ENCODE measurements at regions not wholly inside any gene's neighbourhood (a gene's known extent, or its start where the extent isn't known, plus 50 kb on each side); places are given as distances from the start of the nearest gene placed in this dataset.

GRCh38 chr2:198638577-198638976, 819.2 kb downstream of the SATB2 start:
- no CpG with 5 or more reads among the region's 3 CpGs for WGBS (ENCODE audit: insufficient coverage)
- Histone ChIP-seq H3K27ac (ENCODE audit: insufficient read depth in 1 of 2, low read depth in 1 of 2, low read length in 2 of 2, poor library complexity in 1 of 2, severe bottlenecking in 2 of 2) (no peak overlapping the region), H3K36me3 (ENCODE audit: control insufficient read depth in 4 of 4, insufficient read depth in 4 of 4, low read length in 3 of 4) (no peaks in the 10 kb centered on the region), H3K9me3 (ENCODE audit: control extremely low read depth in 1 of 5, control insufficient read depth in 4 of 5, insufficient read depth in 2 of 5, low read depth in 1 of 5, low read length in 4 of 5) (no peaks in the 10 kb centered on the region), H3K27me3 (replicated peaks in 2 of 5; ENCODE audit: control insufficient read depth in 4 of 5, insufficient read depth in 5 of 5, low read length in 4 of 5) (no peaks in the 10 kb centered on the region), H3K4me1 (ENCODE audit: control extremely low read depth in 1 of 4, control insufficient read depth in 4 of 4, insufficient read depth in 4 of 4, low read length in 3 of 4) (no peaks in the 10 kb centered on the region), H3K4me3 (ENCODE audit: control insufficient read depth in 1 of 7, extremely low read depth in 1 of 7, insufficient read depth in 4 of 7, low read depth in 2 of 7, low read length in 6 of 7) (no peak overlapping the region)
- DNase-seq: no peak
- CTCF ChIA-PET: no interaction called here
- POLR2A ChIA-PET: no interaction called here

DNA sequence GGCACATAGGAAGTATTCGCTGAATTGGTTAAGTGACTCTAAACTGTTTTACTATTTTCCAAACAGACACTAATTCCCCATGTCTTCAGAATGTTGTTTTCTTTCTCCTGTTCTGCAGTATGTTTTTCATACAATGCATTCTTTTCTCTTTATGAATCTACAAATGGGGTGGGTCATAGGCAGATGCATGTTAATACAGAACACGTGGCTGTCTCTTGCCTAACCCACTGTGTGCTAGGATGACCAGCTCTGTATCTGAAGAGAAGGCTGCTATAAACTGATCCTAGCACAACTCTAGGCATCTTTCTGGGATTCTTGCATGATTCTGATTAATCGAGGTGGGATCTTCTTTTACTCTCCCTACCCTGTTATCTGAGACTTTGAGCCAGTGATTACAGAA, 826.0 kb downstream of the PLCL1 start:
- H3K4me1 ChIP-seq (ENCODE audit: control extremely low read depth in 1 of 4, control insufficient read depth in 4 of 4, insufficient read depth in 4 of 4, low read length in 3 of 4): no peaks in the 10 kb centered on the region
- no peak for DNase-seq
- H3K4me3 ChIP-seq (ENCODE audit: control insufficient read depth in 1 of 7, extremely low read depth in 1 of 7, insufficient read depth in 4 of 7, low read depth in 2 of 7, low read length in 6 of 7): no peak overlapping the region
- H3K27me3 ChIP-seq (replicated peaks in 2 of 5; ENCODE audit: control insufficient read depth in 4 of 5, insufficient read depth in 5 of 5, low read length in 4 of 5): no peaks in the 10 kb centered on the region
- ChIA-PET CTCF (no interaction called here), POLR2A (no interaction called here)
- 75% methylated on average over 1 of the region's 3 CpGs for WGBS (ENCODE audit: insufficient coverage)
- no peaks in the 10 kb centered on the region for H3K36me3 ChIP-seq (ENCODE audit: control insufficient read depth in 4 of 4, insufficient read depth in 4 of 4, low read length in 3 of 4)
- H3K27ac ChIP-seq (ENCODE audit: insufficient read depth in 1 of 2, low read depth in 1 of 2, low read length in 2 of 2, poor library complexity in 1 of 2, severe bottlenecking in 2 of 2): no peak overlapping the region
- no peaks in the 10 kb centered on the region for H3K9me3 ChIP-seq (ENCODE audit: control extremely low read depth in 1 of 5, control insufficient read depth in 4 of 5, insufficient read depth in 2 of 5, low read depth in 1 of 5, low read length in 4 of 5)

DNA sequence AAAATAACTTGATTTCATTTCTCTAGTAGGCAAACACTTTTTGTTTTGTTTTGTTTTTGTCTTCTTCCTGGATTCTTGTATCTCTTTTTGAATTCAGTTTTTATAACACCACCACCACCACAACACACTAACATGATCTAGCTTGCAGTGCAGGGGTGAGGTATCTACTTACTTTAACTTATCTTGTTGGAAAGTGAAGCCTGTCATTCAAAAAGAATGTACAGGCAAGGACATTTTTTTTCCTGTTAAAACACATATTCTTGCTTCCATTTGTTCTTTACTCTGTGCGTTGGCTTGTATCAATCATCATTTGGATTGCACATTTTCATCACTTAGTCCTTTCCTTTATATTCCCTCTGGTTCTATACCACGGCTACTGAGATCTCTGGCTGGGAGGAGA, 824.2 kb downstream of the PLCL1 start:
- Histone ChIP-seq H3K4me3 (ENCODE audit: control insufficient read depth in 1 of 7, extremely low read depth in 1 of 7, insufficient read depth in 4 of 7, low read depth in 2 of 7, low read length in 6 of 7) (no peak overlapping the region), H3K36me3 (ENCODE audit: control insufficient read depth in 4 of 4, insufficient read depth in 4 of 4, low read length in 3 of 4) (no peaks in the 10 kb centered on the region), H3K9me3 (ENCODE audit: control extremely low read depth in 1 of 5, control insufficient read depth in 4 of 5, insufficient read depth in 2 of 5, low read depth in 1 of 5, low read length in 4 of 5) (no peaks in the 10 kb centered on the region), H3K27ac (ENCODE audit: insufficient read depth in 1 of 2, low read depth in 1 of 2, low read length in 2 of 2, poor library complexity in 1 of 2, severe bottlenecking in 2 of 2) (no peak overlapping the region), H3K27me3 (replicated peaks in 2 of 5; ENCODE audit: control insufficient read depth in 4 of 5, insufficient read depth in 5 of 5, low read length in 4 of 5) (no peaks in the 10 kb centered on the region), H3K4me1 (ENCODE audit: control extremely low read depth in 1 of 4, control insufficient read depth in 4 of 4, insufficient read depth in 4 of 4, low read length in 3 of 4) (no peaks in the 10 kb centered on the region)
- no CpG with 5 or more reads among the region's 2 CpGs for whole genome bisulfite sequencing (ENCODE audit: insufficient coverage)
- CTCF ChIA-PET: no interaction called here
- DNase-seq: no peak
- POLR2A ChIA-PET: no interaction called here

- H3K4me3 ChIP-seq (ENCODE audit: control insufficient read depth in 1 of 7, extremely low read depth in 1 of 7, insufficient read depth in 4 of 7, low read depth in 2 of 7, low read length in 6 of 7): no peak overlapping the region
- H3K36me3 ChIP-seq (ENCODE audit: control insufficient read depth in 4 of 4, insufficient read depth in 4 of 4, low read length in 3 of 4): no peaks in the 10 kb centered on the region
- CTCF ChIA-PET: no interaction called here
- no peak for DNase-seq
- POLR2A ChIA-PET: no interaction called here
- no peaks in the 10 kb centered on the region for H3K27me3 ChIP-seq (replicated peaks in 2 of 5; ENCODE audit: control insufficient read depth in 4 of 5, insufficient read depth in 5 of 5, low read length in 4 of 5)
- no peaks in the 10 kb centered on the region for H3K4me1 ChIP-seq (ENCODE audit: control extremely low read depth in 1 of 4, control insufficient read depth in 4 of 4, insufficient read depth in 4 of 4, low read length in 3 of 4)
- 86% methylated on average over 2 of the region's 3 CpGs for WGBS (ENCODE audit: insufficient coverage)
- H3K9me3 ChIP-seq (ENCODE audit: control extremely low read depth in 1 of 5, control insufficient read depth in 4 of 5, insufficient read depth in 2 of 5, low read depth in 1 of 5, low read length in 4 of 5): no peaks in the 10 kb centered on the region
- H3K27ac ChIP-seq (ENCODE audit: insufficient read depth in 1 of 2, low read depth in 1 of 2, low read length in 2 of 2, poor library complexity in 1 of 2, severe bottlenecking in 2 of 2): no peak overlapping the region
Measured at GRCh38 chr2:198622986-198623730, 818.8 kb downstream of the PLCL1 start.

DNA sequence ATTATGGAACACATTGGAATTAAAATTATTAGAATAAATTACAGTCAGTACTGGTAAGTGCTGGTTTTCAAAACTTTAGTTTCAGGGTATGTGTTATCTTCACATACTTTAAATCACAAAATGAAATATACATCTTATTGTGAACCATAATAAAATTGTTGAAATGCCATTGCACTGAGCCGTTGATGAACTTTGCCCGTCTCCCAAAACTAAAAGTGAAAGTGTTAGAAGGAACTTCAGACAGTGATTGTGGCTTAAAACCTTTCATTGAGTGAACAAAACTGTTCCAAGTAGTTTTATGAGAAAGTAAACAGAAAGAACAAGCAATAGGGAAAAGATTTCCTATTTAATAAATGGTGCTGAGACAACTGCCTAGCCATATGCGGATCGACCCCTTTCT, 811.6 kb downstream of the PLCL1 start:
- H3K9me3 ChIP-seq (ENCODE audit: control extremely low read depth in 1 of 5, control insufficient read depth in 4 of 5, insufficient read depth in 2 of 5, low read depth in 1 of 5, low read length in 4 of 5): no peaks in the 10 kb centered on the region
- H3K36me3 ChIP-seq (ENCODE audit: control insufficient read depth in 4 of 4, insufficient read depth in 4 of 4, low read length in 3 of 4): no peaks in the 10 kb centered on the region
- POLR2A ChIA-PET: no interaction called here
- no peak overlapping the region for H3K27ac ChIP-seq (ENCODE audit: insufficient read depth in 1 of 2, low read depth in 1 of 2, low read length in 2 of 2, poor library complexity in 1 of 2, severe bottlenecking in 2 of 2)
- WGBS (ENCODE audit: insufficient coverage): 29% methylated on average over 2 of the region's 4 CpGs
- peak overlapping the region in 1 of 7 experiments; percentile 34 for H3K4me3 ChIP-seq (ENCODE audit: control insufficient read depth in 1 of 7, extremely low read depth in 1 of 7, insufficient read depth in 4 of 7, low read depth in 2 of 7, low read length in 6 of 7)
- no peaks in the 10 kb centered on the region for H3K27me3 ChIP-seq (replicated peaks in 2 of 5; ENCODE audit: control insufficient read depth in 4 of 5, insufficient read depth in 5 of 5, low read length in 4 of 5)
- peak in 2 of 3 donors; percentile 13 to 24 for DNase-seq
- H3K4me1 ChIP-seq (ENCODE audit: control extremely low read depth in 1 of 4, control insufficient read depth in 4 of 4, insufficient read depth in 4 of 4, low read length in 3 of 4): no peaks in the 10 kb centered on the region
- CTCF ChIA-PET: no interaction called here

DNA sequence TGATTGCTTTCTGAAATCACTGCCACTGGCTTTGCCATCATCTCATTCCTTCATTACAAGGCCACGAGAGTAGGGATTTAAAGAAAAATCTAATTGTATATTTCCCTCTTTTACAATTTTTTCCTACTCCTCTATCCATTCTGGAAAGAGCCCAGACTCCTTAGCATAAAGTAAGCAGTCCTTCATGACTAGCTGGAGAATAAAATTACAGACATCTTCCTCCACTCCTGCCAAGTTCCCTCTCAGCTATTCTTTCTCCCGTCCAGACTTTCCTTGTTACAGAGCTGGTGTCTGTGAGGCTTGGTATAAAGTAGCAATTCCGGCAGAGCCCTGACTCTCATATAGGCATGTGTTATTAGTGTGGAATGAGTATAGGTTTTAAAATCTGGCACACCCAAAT, 806.8 kb downstream of the PLCL1 start:
- ChIA-PET CTCF (no interaction called here), POLR2A (no interaction called here)
- Histone ChIP-seq H3K4me3 (ENCODE audit: control insufficient read depth in 1 of 7, extremely low read depth in 1 of 7, insufficient read depth in 4 of 7, low read depth in 2 of 7, low read length in 6 of 7) (no peak overlapping the region), H3K27ac (ENCODE audit: insufficient read depth in 1 of 2, low read depth in 1 of 2, low read length in 2 of 2, poor library complexity in 1 of 2, severe bottlenecking in 2 of 2) (no peak overlapping the region), H3K4me1 (ENCODE audit: control extremely low read depth in 1 of 4, control insufficient read depth in 4 of 4, insufficient read depth in 4 of 4, low read length in 3 of 4) (no peaks in the 10 kb centered on the region), H3K27me3 (replicated peaks in 2 of 5; ENCODE audit: control insufficient read depth in 4 of 5, insufficient read depth in 5 of 5, low read length in 4 of 5) (no peaks in the 10 kb centered on the region), H3K36me3 (ENCODE audit: control insufficient read depth in 4 of 4, insufficient read depth in 4 of 4, low read length in 3 of 4) (no peaks in the 10 kb centered on the region), H3K9me3 (ENCODE audit: control extremely low read depth in 1 of 5, control insufficient read depth in 4 of 5, insufficient read depth in 2 of 5, low read depth in 1 of 5, low read length in 4 of 5) (no peaks in the 10 kb centered on the region)
- no CpG with 5 or more reads among the region's 3 CpGs for whole genome bisulfite sequencing (ENCODE audit: insufficient coverage)
- DNase-seq: no peak

- H3K27me3 ChIP-seq (replicated peaks in 2 of 5; ENCODE audit: control insufficient read depth in 4 of 5, insufficient read depth in 5 of 5, low read length in 4 of 5): no peaks in the 10 kb centered on the region
- H3K4me3 ChIP-seq (ENCODE audit: control insufficient read depth in 1 of 7, extremely low read depth in 1 of 7, insufficient read depth in 4 of 7, low read depth in 2 of 7, low read length in 6 of 7): no peak overlapping the region
- no peak for DNase-seq
- 100% methylated on average over 1 of the region's 1 CpG for WGBS (ENCODE audit: insufficient coverage)
- no peaks in the 10 kb centered on the region for H3K36me3 ChIP-seq (ENCODE audit: control insufficient read depth in 4 of 4, insufficient read depth in 4 of 4, low read length in 3 of 4)
- ChIA-PET POLR2A (no interaction called here), CTCF (no interaction called here)
- no peaks in the 10 kb centered on the region for H3K4me1 ChIP-seq (ENCODE audit: control extremely low read depth in 1 of 4, control insufficient read depth in 4 of 4, insufficient read depth in 4 of 4, low read length in 3 of 4)
- no peaks in the 10 kb centered on the region for H3K9me3 ChIP-seq (ENCODE audit: control extremely low read depth in 1 of 5, control insufficient read depth in 4 of 5, insufficient read depth in 2 of 5, low read depth in 1 of 5, low read length in 4 of 5)
- H3K27ac ChIP-seq (ENCODE audit: insufficient read depth in 1 of 2, low read depth in 1 of 2, low read length in 2 of 2, poor library complexity in 1 of 2, severe bottlenecking in 2 of 2): no peak overlapping the region
Measured at GRCh38 chr2:198604599-198604998, 800.2 kb downstream of the PLCL1 start.

All from common myeloid progenitor, CD34-positive (primary cell).